ENCODE measurements at regions not wholly inside any gene's neighbourhood (a gene's known extent, or its start where the extent isn't known, plus 50 kb on each side); places are given as distances from the start of the nearest gene placed in this dataset.

GRCh38 chr11:93038521-93038920, 69.1 kb downstream of the MTNR1B start:
- H3K4me3 ChIP-seq (ENCODE audit: control insufficient read depth in 2 of 3, extremely low read depth in 1 of 3, insufficient read depth in 2 of 3, low read depth in 1 of 3, low read length in 3 of 3), result no peak overlapping the region
- no peaks in the 10 kb centered on the region for H3K36me3 ChIP-seq (ENCODE audit: control insufficient read depth in 2 of 2, extremely low read depth in 1 of 2, insufficient read depth in 2 of 2, low read length in 2 of 2)
- no peak overlapping the region for H3K4me2 ChIP-seq (ENCODE audit: control insufficient read depth, extremely low read depth, insufficient read depth, low read depth, low read length)
- dilution Hi-C loops (cut with MboI; ENCODE audit: extremely low pct_ligation_motif_present, low sequenced_read_pairs), result no loop called here
- TF ChIP-seq CTCF (optimal IDR thresholded peaks at IDR 0.05 in 1 of 3, IDR thresholded peaks at IDR 0.05 in 1 of 3, conservative IDR thresholded peaks at IDR 0.05 in 1 of 3; ENCODE audit: extremely low read depth in 1 of 3, insufficient read depth in 2 of 3, low read length in 3 of 3), result no peak
- TF ChIP-seq EZH2 (IDR thresholded peaks at IDR 0.05; ENCODE audit: low read length), result no peak
- DNase-seq (ENCODE audit: low read depth, low spot score) (no peak), FAIRE-seq (no peak)
- no peaks in the 10 kb centered on the region for H3K27me3 ChIP-seq (ENCODE audit: control insufficient read depth, extremely low read depth, insufficient read depth, low read length)
- H3K9ac ChIP-seq (ENCODE audit: control insufficient read depth, extremely low read depth, insufficient read depth, low read length), result no peak overlapping the region
- H3K79me2 ChIP-seq (ENCODE audit: control insufficient read depth, insufficient read depth, low read length), result no peaks in the 10 kb centered on the region
- no peak overlapping the region for H3K27ac ChIP-seq (ENCODE audit: control insufficient read depth, insufficient read depth, low read length)
- no peaks in the 10 kb centered on the region for H3K9me1 ChIP-seq (ENCODE audit: control insufficient read depth, extremely low read depth, insufficient read depth, low read length)
- H4K20me1 ChIP-seq (ENCODE audit: control insufficient read depth, extremely low read depth, insufficient read depth, low read length), result no peaks in the 10 kb centered on the region
- no peaks in the 10 kb centered on the region for H3K9me3 ChIP-seq (ENCODE audit: control insufficient read depth, low read depth, low read length)
- H3K4me1 ChIP-seq (ENCODE audit: control insufficient read depth, extremely low read depth, insufficient read depth, low read length), result no peaks in the 10 kb centered on the region
- H2AFZ ChIP-seq (ENCODE audit: control insufficient read depth, low read length), result no peak overlapping the region

- Histone ChIP-seq H3K27ac (ENCODE audit: control insufficient read depth, insufficient read depth, low read length) (no peak overlapping the region), H3K4me3 (ENCODE audit: control insufficient read depth in 2 of 3, extremely low read depth in 1 of 3, insufficient read depth in 2 of 3, low read depth in 1 of 3, low read length in 3 of 3) (no peak overlapping the region), H4K20me1 (ENCODE audit: control insufficient read depth, extremely low read depth, insufficient read depth, low read length) (no peaks in the 10 kb centered on the region), H3K9me1 (ENCODE audit: control insufficient read depth, extremely low read depth, insufficient read depth, low read length) (no peaks in the 10 kb centered on the region), H2AFZ (ENCODE audit: control insufficient read depth, low read length) (no peak overlapping the region), H3K9me3 (ENCODE audit: control insufficient read depth, low read depth, low read length) (no peaks in the 10 kb centered on the region), H3K4me2 (ENCODE audit: control insufficient read depth, extremely low read depth, insufficient read depth, low read depth, low read length) (no peak overlapping the region), H3K79me2 (ENCODE audit: control insufficient read depth, insufficient read depth, low read length) (no peaks in the 10 kb centered on the region), H3K9ac (ENCODE audit: control insufficient read depth, extremely low read depth, insufficient read depth, low read length) (no peak overlapping the region), H3K36me3 (ENCODE audit: control insufficient read depth in 2 of 2, extremely low read depth in 1 of 2, insufficient read depth in 2 of 2, low read length in 2 of 2) (no peaks in the 10 kb centered on the region), H3K4me1 (ENCODE audit: control insufficient read depth, extremely low read depth, insufficient read depth, low read length) (no peaks in the 10 kb centered on the region), H3K27me3 (ENCODE audit: control insufficient read depth, extremely low read depth, insufficient read depth, low read length) (no peaks in the 10 kb centered on the region)
- dilution Hi-C loops (cut with MboI; ENCODE audit: extremely low pct_ligation_motif_present, low sequenced_read_pairs), result no loop called here
- DNase-seq (ENCODE audit: low read depth, low spot score) (no peak), FAIRE-seq (no peak)
- no peak for TF ChIP-seq EZH2 (IDR thresholded peaks at IDR 0.05; ENCODE audit: low read length)
Measured at GRCh38 chr11:93039531-93040240, 70.2 kb downstream of the MTNR1B start.

- dilution Hi-C loops (cut with MboI; ENCODE audit: extremely low pct_ligation_motif_present, low sequenced_read_pairs), result no loop called here
Measured at GRCh38 chr11:93041682-93042081, 72.2 kb downstream of the MTNR1B start.

More at GRCh38 chr11:93041682-93042081, 72.2 kb downstream of the MTNR1B start:
- no peaks in the 10 kb centered on the region for H3K27me3 ChIP-seq (ENCODE audit: control insufficient read depth, extremely low read depth, insufficient read depth, low read length)
- H3K9ac ChIP-seq (ENCODE audit: control insufficient read depth, extremely low read depth, insufficient read depth, low read length), result no peak overlapping the region
- DNase-seq (ENCODE audit: low read depth, low spot score) (no peak), FAIRE-seq (no peak)
- no peaks in the 10 kb centered on the region for H3K4me1 ChIP-seq (ENCODE audit: control insufficient read depth, extremely low read depth, insufficient read depth, low read length)
- H3K9me3 ChIP-seq (ENCODE audit: control insufficient read depth, low read depth, low read length), result no peaks in the 10 kb centered on the region
- H3K79me2 ChIP-seq (ENCODE audit: control insufficient read depth, insufficient read depth, low read length), result no peaks in the 10 kb centered on the region
- H3K27ac ChIP-seq (ENCODE audit: control insufficient read depth, insufficient read depth, low read length), result no peak overlapping the region
- no peak overlapping the region for H2AFZ ChIP-seq (ENCODE audit: control insufficient read depth, low read length)
- H3K4me2 ChIP-seq (ENCODE audit: control insufficient read depth, extremely low read depth, insufficient read depth, low read depth, low read length), result no peak overlapping the region
- H3K9me1 ChIP-seq (ENCODE audit: control insufficient read depth, extremely low read depth, insufficient read depth, low read length), result no peaks in the 10 kb centered on the region
- H3K4me3 ChIP-seq (ENCODE audit: control insufficient read depth in 2 of 3, extremely low read depth in 1 of 3, insufficient read depth in 2 of 3, low read depth in 1 of 3, low read length in 3 of 3), result no peak overlapping the region
- no peaks in the 10 kb centered on the region for H4K20me1 ChIP-seq (ENCODE audit: control insufficient read depth, extremely low read depth, insufficient read depth, low read length)
- H3K36me3 ChIP-seq (ENCODE audit: control insufficient read depth in 2 of 2, extremely low read depth in 1 of 2, insufficient read depth in 2 of 2, low read length in 2 of 2), result no peaks in the 10 kb centered on the region
- TF ChIP-seq CTCF (optimal IDR thresholded peaks at IDR 0.05 in 1 of 3, IDR thresholded peaks at IDR 0.05 in 1 of 3, conservative IDR thresholded peaks at IDR 0.05 in 1 of 3; ENCODE audit: extremely low read depth in 1 of 3, insufficient read depth in 2 of 3, low read length in 3 of 3), result no peak
- TF ChIP-seq EZH2 (IDR thresholded peaks at IDR 0.05; ENCODE audit: low read length), result no peak
